ENCODE measurements at regions not wholly inside any gene's neighbourhood (a gene's known extent, or its start where the extent isn't known, plus 50 kb on each side); places are given as distances from the start of the nearest gene placed in this dataset.

DNA sequence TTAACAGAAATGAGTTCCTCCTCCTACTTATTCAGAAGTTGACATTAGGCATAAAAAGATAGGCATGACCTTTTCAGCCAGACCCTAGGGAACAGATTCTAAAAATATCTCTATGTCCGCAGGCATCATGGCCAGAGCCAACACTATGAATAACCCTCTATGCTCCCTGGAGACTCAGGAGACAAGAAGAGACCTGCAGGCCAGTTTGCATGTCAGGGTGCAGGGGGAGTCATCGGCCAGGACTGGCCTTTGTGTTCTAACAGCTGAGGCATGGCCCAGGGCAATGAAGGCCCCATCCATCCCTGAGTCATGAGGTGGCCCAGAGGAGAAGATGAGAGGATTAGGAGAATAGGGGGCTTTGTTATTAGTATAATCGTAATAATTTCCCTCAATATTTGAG lies 93.8 kb downstream of the TMEM215 start:
- no peak for TF ChIP-seq POLR2A (IDR thresholded peaks at IDR 0.05; ENCODE audit: low read length)
- no peak for TF ChIP-seq GATA1 (IDR thresholded peaks at IDR 0.05; ENCODE audit: low read depth, low read length)

All from erythroblast (primary cell).